Spleen (tissue), 7 donors: ENCODE measurements at regions not wholly inside any gene's neighbourhood (a gene's known extent, or its start where the extent isn't known, plus 50 kb on each side); places are given as distances from the start of the nearest gene placed in this dataset.

Source experiments
- POLR2AphosphoS5 ChIP-seq, 3 donors: sonication (generic); formaldehyde crosslinking; IDR thresholded peaks; one replicate each; pipeline ENCODE4 v1.5.1; 2017; ENCODE audit warnings: antibody characterized with exemption in 3 of 3
- TF ChIP-seq, protein P1 (sequence below), 11 experiments: fragments of 200-600 bp in 7 of 11; fragments of 450-650 bp in 4 of 11; sonication (generic) in 4 of 11; IDR thresholded peaks in 8 of 11; conservative IDR thresholded peaks in 3 of 11; 1 replicate in 7 of 11; 2 replicates in 4 of 11; pipeline versions ENCODE4 v1.4.0 to v1.8.0; 2016 to 2021; ENCODE audit warnings: antibody characterized with exemption in 11 of 11, inconsistent platforms in 4 of 11, mild to moderate bottlenecking in 1 of 11
- donor health status: DM: no; HTN: no; CAD: no; lungs with moderate emphysema.
- donor health status: DM: no; HTN: no; CAD: no.
- donor health status: DM: no; HTN: no; CAD: no.

DNA sequence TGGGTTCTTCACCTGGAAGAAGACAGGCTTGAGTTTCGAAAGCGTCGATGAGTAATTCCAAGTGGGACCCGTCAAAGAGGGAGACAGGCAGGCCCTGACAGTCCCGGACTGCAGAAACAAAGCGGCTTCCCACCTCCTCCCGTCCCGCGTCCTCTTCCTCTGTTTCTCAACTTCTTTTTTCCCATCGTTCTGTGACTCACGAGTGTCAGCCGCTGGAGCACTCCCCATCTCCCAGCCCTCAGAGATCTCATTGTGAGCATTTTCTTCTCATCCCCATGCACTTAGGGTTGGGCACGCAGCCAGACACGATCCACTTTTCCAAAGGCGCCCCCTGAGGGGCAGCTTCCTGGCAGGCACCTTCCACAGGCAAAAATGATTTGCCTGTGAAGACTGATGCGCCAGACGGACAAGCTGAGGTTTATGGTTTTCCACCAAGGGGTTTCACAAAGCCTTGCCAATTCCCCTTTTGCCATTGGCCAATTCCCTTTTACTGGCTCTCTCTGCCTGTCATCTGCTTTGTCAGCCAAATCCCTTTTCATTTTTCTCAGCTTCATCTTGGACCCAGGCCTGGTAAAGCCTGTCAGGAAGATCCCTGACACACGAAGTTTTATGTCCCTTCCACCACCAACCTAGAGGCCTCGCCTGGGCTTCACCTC, 86.5 kb upstream of the ANKRD55 start:
- TF ChIP-seq, protein P1, sequence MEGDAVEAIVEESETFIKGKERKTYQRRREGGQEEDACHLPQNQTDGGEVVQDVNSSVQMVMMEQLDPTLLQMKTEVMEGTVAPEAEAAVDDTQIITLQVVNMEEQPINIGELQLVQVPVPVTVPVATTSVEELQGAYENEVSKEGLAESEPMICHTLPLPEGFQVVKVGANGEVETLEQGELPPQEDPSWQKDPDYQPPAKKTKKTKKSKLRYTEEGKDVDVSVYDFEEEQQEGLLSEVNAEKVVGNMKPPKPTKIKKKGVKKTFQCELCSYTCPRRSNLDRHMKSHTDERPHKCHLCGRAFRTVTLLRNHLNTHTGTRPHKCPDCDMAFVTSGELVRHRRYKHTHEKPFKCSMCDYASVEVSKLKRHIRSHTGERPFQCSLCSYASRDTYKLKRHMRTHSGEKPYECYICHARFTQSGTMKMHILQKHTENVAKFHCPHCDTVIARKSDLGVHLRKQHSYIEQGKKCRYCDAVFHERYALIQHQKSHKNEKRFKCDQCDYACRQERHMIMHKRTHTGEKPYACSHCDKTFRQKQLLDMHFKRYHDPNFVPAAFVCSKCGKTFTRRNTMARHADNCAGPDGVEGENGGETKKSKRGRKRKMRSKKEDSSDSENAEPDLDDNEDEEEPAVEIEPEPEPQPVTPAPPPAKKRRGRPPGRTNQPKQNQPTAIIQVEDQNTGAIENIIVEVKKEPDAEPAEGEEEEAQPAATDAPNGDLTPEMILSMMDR (IDR thresholded peaks at IDR 0.05 in 8 of 11, conservative IDR thresholded peaks at IDR 0.05 in 3 of 11): no peak
- no peak for TF ChIP-seq POLR2AphosphoS5 (IDR thresholded peaks at IDR 0.05)
